Gastrocnemius medialis (tissue), 4 donors: ENCODE measurements at regions not wholly inside any gene's neighbourhood (a gene's known extent, or its start where the extent isn't known, plus 50 kb on each side); places are given as distances from the start of the nearest gene placed in this dataset.

ENCODE experiments used
- ATAC-seq, 2 donors: fragments of 150-250 bp; one replicate each; pipeline ENCODE4 v1.9.1; 2016
- DNase-seq, 2 donors: peaks; one replicate each; pipeline ENCODE4 v3.0.0-alpha.2; 2019
- H3K27ac ChIP-seq, 4 donors: fragments of 200-600 bp; sonication (generic); 1 replicate in 1 of 4; 2 replicates in 3 of 4; pipeline ENCODE4 v1.5.1; 2016 to 2018; ENCODE audit warnings: mild to moderate bottlenecking in 2 of 4, moderate library complexity in 1 of 4
- H3K27me3 ChIP-seq, 3 donors: fragments of 200-600 bp; sonication (generic) in 2 of 3; 1 replicate in 1 of 3; 2 replicates in 2 of 3; pipeline versions ENCODE4 v1.5.1 to v1.6.0; 2016 to 2019; ENCODE audit warnings: mild to moderate bottlenecking in 1 of 3, moderate library complexity in 1 of 3
- H3K36me3 ChIP-seq, 2 donors: fragments of 200-600 bp; sonication (generic) in 1 of 2; one replicate each; pipeline ENCODE4 v1.5.1; 2017 to 2018
- H3K4me1 ChIP-seq, 2 donors: fragments of 200-600 bp; sonication (generic) in 1 of 2; one replicate each; pipeline ENCODE4 v1.5.1; 2016 to 2017; ENCODE audit warnings: mild to moderate bottlenecking in 2 of 2
- H3K4me3 ChIP-seq, 4 donors: fragments of 200-600 bp; sonication (generic) in 3 of 4; 1 replicate in 1 of 4; 2 replicates in 3 of 4; pipeline ENCODE4 v1.5.1; 2016 to 2019; ENCODE audit warnings: mild to moderate bottlenecking in 2 of 4
- H3K9me3 ChIP-seq, 3 donors: fragments of 200-600 bp; sonication (generic) in 2 of 3; 1 replicate in 1 of 3; 2 replicates in 2 of 3; pipeline ENCODE4 v1.5.1; 2016 to 2019
- CTCF ChIP-seq, 5 experiments: fragments of 450-650 bp in 3 of 5; fragments of 200-600 bp in 2 of 5; sonication (generic) in 2 of 5; IDR thresholded peaks in 4 of 5; conservative IDR thresholded peaks in 1 of 5; 1 replicate in 4 of 5; 2 replicates in 1 of 5; pipeline ENCODE4 v1.5.1; 2016 to 2019; ENCODE audit warnings: antibody characterized with exemption in 5 of 5, mild to moderate bottlenecking in 3 of 5, moderate library complexity in 3 of 5
- POLR2A ChIP-seq, 2 donors: fragments of 450-650 bp; IDR thresholded peaks; one replicate each; pipeline ENCODE4 v1.6.1; 2017; ENCODE audit warnings: antibody characterized with exemption in 2 of 2, mild to moderate bottlenecking in 2 of 2, moderate library complexity in 2 of 2
- in situ Hi-C, 4 donors: fragments of 200-750 bp; cut with MboI; loops; one replicate each; pipeline versions ENCODE4 v1.15.0 to v1.8.0; 2017; ENCODE audit warnings: low sequenced_read_pairs in 4 of 4
- intact Hi-C: fragments of 100-400 bp; cut with DNase I; formaldehyde crosslinking; loops from one replicate; pipeline ENCODE4 v1.15.1; 2023; ENCODE audit warnings: low total_unique reads

GRCh38 chr2:239563561-239563960 lies 162.7 kb upstream of the HDAC4 start:
- Histone ChIP-seq H3K36me3 (no peaks in the 10 kb centered on the region), H3K27me3 (no peaks in the 10 kb centered on the region), H3K9me3 (no peaks in the 10 kb centered on the region), H3K4me1 (no peaks in the 10 kb centered on the region), H3K4me3 (no peak overlapping the region), H3K27ac (no peak overlapping the region)
- ATAC-seq (no peak), DNase-seq (no peak)
- TF ChIP-seq POLR2A (IDR thresholded peaks at IDR 0.05) = no peak
- no peak for TF ChIP-seq CTCF (IDR thresholded peaks at IDR 0.05 in 4 of 5, conservative IDR thresholded peaks at IDR 0.05 in 1 of 5)
- intact Hi-C loops = no loop called here
- in situ Hi-C loops = no loop called here

- no peak for TF ChIP-seq POLR2A (IDR thresholded peaks at IDR 0.05)
- TF ChIP-seq CTCF (IDR thresholded peaks at IDR 0.05 in 4 of 5, conservative IDR thresholded peaks at IDR 0.05 in 1 of 5) = no peak
- intact Hi-C loops = no loop called here
- in situ Hi-C loops = no loop called here
- no peaks in the 10 kb centered on the region for H3K4me1 ChIP-seq
- H3K27ac ChIP-seq = no peak overlapping the region
- no peak overlapping the region for H3K4me3 ChIP-seq
- H3K9me3 ChIP-seq = no peaks in the 10 kb centered on the region
- H3K27me3 ChIP-seq = no peaks in the 10 kb centered on the region
- H3K36me3 ChIP-seq = no peaks in the 10 kb centered on the region
- peak; percentile 32 to 33 for DNase-seq
- peak in 1 of 2 donors; percentile 56 for ATAC-seq
These were observed 160.7 kb upstream of the HDAC4 start for GRCh38 chr2:239561446-239562001.

GRCh38 chr2:239559417-239560261 lies 158.8 kb upstream of the HDAC4 start:
- H3K36me3 ChIP-seq = no peaks in the 10 kb centered on the region
- in situ Hi-C loops = no loop called here
- intact Hi-C loops = no loop called here
- H3K9me3 ChIP-seq = no peaks in the 10 kb centered on the region
- H3K4me1 ChIP-seq = no peaks in the 10 kb centered on the region
- ATAC-seq = no peak
- TF ChIP-seq CTCF (IDR thresholded peaks at IDR 0.05 in 4 of 5, conservative IDR thresholded peaks at IDR 0.05 in 1 of 5) = no peak
- TF ChIP-seq POLR2A (IDR thresholded peaks at IDR 0.05) = no peak
- H3K27ac ChIP-seq = no peak overlapping the region
- DNase-seq = no peak
- no peaks in the 10 kb centered on the region for H3K27me3 ChIP-seq
- no peak overlapping the region for H3K4me3 ChIP-seq

- TF ChIP-seq POLR2A (IDR thresholded peaks at IDR 0.05) (no peak), CTCF (IDR thresholded peaks at IDR 0.05 in 4 of 5, conservative IDR thresholded peaks at IDR 0.05 in 1 of 5) (no peak)
- ATAC-seq (no peak), DNase-seq (no peak)
- no peak overlapping the region for H3K4me3 ChIP-seq
- no peak overlapping the region for H3K27ac ChIP-seq
- in situ Hi-C loops = no loop called here
- no peaks in the 10 kb centered on the region for H3K4me1 ChIP-seq
- no peaks in the 10 kb centered on the region for H3K27me3 ChIP-seq
- intact Hi-C loops = no loop called here
- H3K9me3 ChIP-seq = no peaks in the 10 kb centered on the region
- no peaks in the 10 kb centered on the region for H3K36me3 ChIP-seq
These were observed 157.8 kb upstream of the HDAC4 start for GRCh38 chr2:239558661-239559060.
